H9 (cell line): ENCODE measurements at regions not wholly inside any gene's neighbourhood (a gene's known extent, or its start where the extent isn't known, plus 50 kb on each side); places are given as distances from the start of the nearest gene placed in this dataset.

Experiments used
- DNase-seq: peaks from one replicate; pipeline ENCODE4 v3.0.0-alpha.2; 2017
- H2AFZ ChIP-seq: one replicate; pipeline ENCODE4 v1.6.1; 2013; ENCODE audit warnings: mild to moderate bottlenecking, low read length, control low read depth, moderate library complexity
- H2AK5ac ChIP-seq: 2 replicates; pipeline ENCODE4 v1.6.1; 2013; ENCODE audit warnings: low read length, control low read depth, mixed read lengths; ENCODE audit not compliant: insufficient read length
- H2BK120ac ChIP-seq: one replicate; pipeline ENCODE4 v1.6.1; 2013; ENCODE audit warnings: low read depth, mild to moderate bottlenecking, low read length, control low read depth, inconsistent platforms; ENCODE audit not compliant: poor library complexity, severe bottlenecking
- H2BK12ac ChIP-seq: 2 replicates; pipeline ENCODE4 v1.6.1; 2013; ENCODE audit warnings: low read length, control low read depth, mixed read lengths, low read depth; ENCODE audit not compliant: insufficient read length
- H2BK15ac ChIP-seq: 2 replicates; pipeline ENCODE4 v1.6.1; 2013; ENCODE audit warnings: low read depth, low read length, control low read depth
- H2BK20ac ChIP-seq: one replicate; pipeline ENCODE4 v1.6.1; 2013; ENCODE audit warnings: low read depth, mild to moderate bottlenecking, low read length, control low read depth, inconsistent platforms; ENCODE audit not compliant: poor library complexity, severe bottlenecking
- H2BK5ac ChIP-seq: 2 replicates; pipeline ENCODE4 v1.6.1; 2013; ENCODE audit warnings: low read length, control low read depth, mixed read lengths; ENCODE audit not compliant: insufficient read length
- H3K14ac ChIP-seq: 2 replicates; pipeline ENCODE4 v1.6.1; 2013; ENCODE audit warnings: low read length, control low read depth; ENCODE audit not compliant: insufficient read depth
- H3K18ac ChIP-seq: 2 replicates; pipeline ENCODE4 v1.6.1; 2013; ENCODE audit warnings: low read depth, mild to moderate bottlenecking, mixed read lengths, low read length, control low read depth; ENCODE audit not compliant: insufficient read length
- H3K23ac ChIP-seq: 2 replicates; pipeline ENCODE4 v1.6.1; 2013; ENCODE audit warnings: low read length, control low read depth, mixed read lengths, low read depth; ENCODE audit not compliant: insufficient read length
- H3K23me2 ChIP-seq: 2 replicates; pipeline ENCODE4 v1.6.1; 2013; ENCODE audit warnings: low read depth, mild to moderate bottlenecking, mixed read lengths, low read length, control low read depth; ENCODE audit not compliant: insufficient read length, poor library complexity, severe bottlenecking
- H3K27ac ChIP-seq: 2 replicates; pipeline ENCODE4 v1.5.1; 2013; ENCODE audit warnings: low read length, control low read depth, mixed read lengths, low read depth; ENCODE audit not compliant: insufficient read length
- H3K27me3 ChIP-seq: 2 replicates; pipeline ENCODE4 v1.6.1; 2013; ENCODE audit warnings: low read length, control low read depth, inconsistent platforms; ENCODE audit not compliant: insufficient read depth
- H3K4ac ChIP-seq: 2 replicates; pipeline ENCODE4 v1.6.1; 2013; ENCODE audit warnings: low read depth, mild to moderate bottlenecking, control low read depth, inconsistent platforms, low read length, moderate library complexity
- H3K4me1 ChIP-seq: 2 replicates; pipeline ENCODE4 v1.6.1; 2013; ENCODE audit warnings: low read length, control low read depth, inconsistent platforms; ENCODE audit not compliant: insufficient read depth
- H3K4me2 ChIP-seq: 2 replicates; pipeline ENCODE4 v1.6.1; 2013; ENCODE audit warnings: low read length, control low read depth, mixed read lengths; ENCODE audit not compliant: insufficient read length, insufficient read depth
- H3K56ac ChIP-seq: 2 replicates; pipeline ENCODE4 v1.6.1; 2013; ENCODE audit warnings: low read depth, mild to moderate bottlenecking, mixed read lengths, low read length, control low read depth; ENCODE audit not compliant: insufficient read length
- H3K79me1 ChIP-seq: 2 replicates; pipeline ENCODE4 v1.6.1; 2013; ENCODE audit warnings: low read depth, mild to moderate bottlenecking, moderate library complexity, low read length, control low read depth, inconsistent platforms; ENCODE audit not compliant: insufficient read depth, poor library complexity, severe bottlenecking
- H3K79me2 ChIP-seq: 2 replicates; pipeline ENCODE4 v1.6.1; 2013; ENCODE audit warnings: low read length, control low read depth, inconsistent platforms; ENCODE audit not compliant: insufficient read depth
- H3K9ac ChIP-seq: 2 replicates; pipeline ENCODE4 v1.6.1; 2013; ENCODE audit warnings: low read length, control low read depth, mixed read lengths; ENCODE audit not compliant: insufficient read length; ENCODE audit errors: extremely low read depth
- H3K9me3 ChIP-seq: one replicate; pipeline ENCODE4 v1.6.1; 2013; ENCODE audit warnings: low read depth, low read length, inconsistent platforms; ENCODE audit not compliant: control insufficient read depth
- H3T11ph ChIP-seq: one replicate; pipeline ENCODE4 v1.6.1; 2013; ENCODE audit warnings: mild to moderate bottlenecking, low read length, control low read depth, inconsistent platforms
- H4K20me1 ChIP-seq: one replicate; pipeline ENCODE4 v1.6.1; 2013; ENCODE audit not compliant: control insufficient read depth, insufficient read length, insufficient read depth
- H4K5ac ChIP-seq: 2 replicates; pipeline ENCODE4 v1.6.1; 2013; ENCODE audit warnings: low read depth, mild to moderate bottlenecking, mixed read lengths, low read length, control low read depth; ENCODE audit not compliant: insufficient read length
- H4K8ac ChIP-seq: replicated peaks from 2 replicates; pipeline ENCODE4 v1.6.1; 2013; ENCODE audit warnings: low read length, control low read depth, mixed read lengths, low read depth; ENCODE audit not compliant: insufficient read length
- H4K91ac ChIP-seq: 2 replicates; pipeline ENCODE4 v1.6.1; 2013; ENCODE audit warnings: low read depth, mild to moderate bottlenecking, moderate library complexity, mixed read lengths, low read length, control low read depth; ENCODE audit not compliant: insufficient read length
- H3K27ac Mint-ChIP-seq, 3 experiments: 2 replicates in 2 of 3; 3 replicates in 1 of 3; pipeline ENCODE4 v1.8.0; 2020 to 2021; ENCODE audit warnings: mixed read lengths in 3 of 3, mild to moderate bottlenecking in 1 of 3, moderate library complexity in 1 of 3
- H3K27me3 Mint-ChIP-seq: 2 replicates; pipeline ENCODE4 v1.8.0; 2021; ENCODE audit warnings: low read depth, mild to moderate bottlenecking, moderate library complexity, mixed read lengths
- H3K36me3 Mint-ChIP-seq, 3 experiments: 2 replicates in 2 of 3; 3 replicates in 1 of 3; pipeline ENCODE4 v1.8.0; 2020 to 2021; ENCODE audit warnings: low read depth in 3 of 3, mixed read lengths in 3 of 3; ENCODE audit not compliant: insufficient read depth in 1 of 3
- H3K4me1 Mint-ChIP-seq, 2 experiments: 2 replicates each; pipeline ENCODE4 v1.8.0; 2020; ENCODE audit warnings: mixed read lengths in 2 of 2
- H3K4me3 Mint-ChIP-seq, 2 experiments: 2 replicates in 1 of 2; 3 replicates in 1 of 2; pipeline ENCODE4 v1.8.0; 2020 to 2021; ENCODE audit warnings: mild to moderate bottlenecking in 2 of 2, mixed read lengths in 2 of 2, moderate library complexity in 1 of 2
- H3K9me3 Mint-ChIP-seq, 2 experiments: 2 replicates in 1 of 2; 3 replicates in 1 of 2; pipeline ENCODE4 v1.8.0; 2020; ENCODE audit warnings: mild to moderate bottlenecking in 2 of 2, mixed read lengths in 2 of 2, moderate library complexity in 1 of 2
- CTCF ChIP-seq: fragments of 200-600 bp; sonication (generic); conservative IDR thresholded peaks from 3 replicates; pipeline ENCODE4 v1.8.0; 2021; ENCODE audit warnings: antibody characterized with exemption, mild to moderate bottlenecking
- WGBS: extraction: QIAGEN DNeasy Blood & Tissue Kit; methylation state at CpG from one replicate; pipeline ENCODE4 v1.1.7; 2013; ENCODE audit warnings: missing lambda C conversion rate, low lambda C conversion rate, mixed read lengths; ENCODE audit not compliant: insufficient read length; ENCODE audit errors: extremely low coverage; 5-methylcytosine and 5-hydroxymethylcytosine counted together

GRCh38 chr17:74130276-74130675, 73.2 kb upstream of the RPL38 start:
- WGBS, result no CpG with 5 or more reads among the region's 14 CpGs
- H2AFZ ChIP-seq, result no peak overlapping the region
- no peak overlapping the region for H4K5ac ChIP-seq
- no peak overlapping the region for H3K23ac ChIP-seq
- H3K4me3 Mint-ChIP-seq, result no peak overlapping the region
- H2BK120ac ChIP-seq, result no peak overlapping the region
- no peak overlapping the region for H2BK12ac ChIP-seq
- no peak for DNase-seq
- no peaks in the 10 kb centered on the region; a peak in 1 of 7 replicates for H3K36me3 Mint-ChIP-seq
- no peaks in the 10 kb centered on the region; the same call in 1 of the 2 replicates for H3K4me1 ChIP-seq
- no peak overlapping the region for H4K91ac ChIP-seq
- no peak overlapping the region for H2BK15ac ChIP-seq
- no peak overlapping the region for H3K14ac ChIP-seq
- H3K18ac ChIP-seq, result no peak overlapping the region
- no peak overlapping the region for H2BK20ac ChIP-seq
- H3T11ph ChIP-seq, result no peak overlapping the region
- H3K9me3 ChIP-seq, result no peaks in the 10 kb centered on the region
- H3K9me3 Mint-ChIP-seq, result no peaks in the 10 kb centered on the region; a peak in 3 of 5 replicates
- no peak overlapping the region for H2AK5ac ChIP-seq
- no peaks in the 10 kb centered on the region for H3K79me1 ChIP-seq
- no peaks in the 10 kb centered on the region for H3K79me2 ChIP-seq
- no peak overlapping the region for H3K4me2 ChIP-seq
- no peaks in the 10 kb centered on the region for H3K27me3 ChIP-seq
- no peak overlapping the region for H3K27ac Mint-ChIP-seq
- H3K27me3 Mint-ChIP-seq, result peaks cover 17% of the 10 kb centered on the region
- H3K9ac ChIP-seq, result no peak overlapping the region
- H3K56ac ChIP-seq, result no peak overlapping the region
- H4K8ac ChIP-seq, result no peak overlapping the region
- H3K4ac ChIP-seq, result no peak overlapping the region
- H2BK5ac ChIP-seq, result no peak overlapping the region
- H3K4me1 Mint-ChIP-seq, result peaks cover 21 to 45% of the 10 kb centered on the region in 2 experiments
- no peaks in the 10 kb centered on the region for H3K23me2 ChIP-seq
- H4K20me1 ChIP-seq, result no peaks in the 10 kb centered on the region
- no peak overlapping the region for H3K27ac ChIP-seq
- no peak for TF ChIP-seq CTCF
